ENCODE measurements at regions not wholly inside any gene's neighbourhood (a gene's known extent, or its start where the extent isn't known, plus 50 kb on each side); places are given as distances from the start of the nearest gene placed in this dataset.

DNA sequence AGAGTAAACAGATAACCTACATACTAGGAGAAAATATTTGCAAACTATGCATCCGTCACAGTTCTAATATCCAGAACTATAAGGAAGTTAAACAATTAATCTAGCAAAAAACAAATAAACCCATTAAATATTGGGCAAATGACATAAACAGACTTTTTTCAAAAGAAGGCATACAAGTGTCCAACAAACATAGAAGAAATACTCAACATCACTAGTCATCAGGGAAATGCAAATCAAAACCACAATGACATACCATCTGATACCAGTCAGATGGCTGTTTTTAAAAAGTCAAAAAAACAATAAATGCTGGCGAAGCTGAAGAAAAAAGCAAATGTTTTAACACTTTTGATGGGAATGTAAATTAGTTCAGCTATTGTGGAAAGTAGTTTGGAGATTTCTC lies 1117.7 kb upstream of the MAP3K7 start:
- no peak for DNase-seq (ENCODE audit: low spot score)

DNA sequence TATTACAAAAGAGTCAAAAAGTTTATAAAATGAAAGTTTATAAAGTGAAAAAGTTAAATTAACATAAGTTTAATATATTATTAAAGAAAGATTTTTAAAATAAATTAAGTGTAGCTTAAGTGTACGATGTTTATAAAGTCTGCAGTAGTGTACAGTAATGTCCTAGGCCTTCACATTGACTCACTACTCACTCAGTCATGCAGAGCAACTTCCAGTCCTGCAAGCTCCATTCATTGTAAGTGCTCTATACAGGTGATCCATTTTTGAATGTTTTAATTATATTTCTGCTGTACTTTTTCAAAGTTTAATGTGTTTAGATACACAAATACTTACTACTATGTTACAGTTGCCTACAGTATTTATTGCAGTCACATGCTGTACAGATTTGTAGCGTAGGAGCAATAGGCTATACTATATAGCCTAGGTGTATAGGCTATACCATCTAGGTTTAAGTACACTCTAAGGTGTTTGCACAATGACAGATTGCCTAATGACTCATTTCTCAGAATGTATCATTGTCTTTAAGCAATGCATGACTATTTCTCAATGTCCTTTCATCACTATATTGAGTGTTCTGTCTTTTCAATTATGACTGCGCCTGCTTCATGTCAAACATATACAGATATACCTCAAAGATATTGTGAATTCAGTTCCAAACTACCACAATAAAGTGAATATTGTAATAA lies 1110.3 kb upstream of the MAP3K7 start:
- DNase-seq (ENCODE audit: low spot score) = no peak

DNA sequence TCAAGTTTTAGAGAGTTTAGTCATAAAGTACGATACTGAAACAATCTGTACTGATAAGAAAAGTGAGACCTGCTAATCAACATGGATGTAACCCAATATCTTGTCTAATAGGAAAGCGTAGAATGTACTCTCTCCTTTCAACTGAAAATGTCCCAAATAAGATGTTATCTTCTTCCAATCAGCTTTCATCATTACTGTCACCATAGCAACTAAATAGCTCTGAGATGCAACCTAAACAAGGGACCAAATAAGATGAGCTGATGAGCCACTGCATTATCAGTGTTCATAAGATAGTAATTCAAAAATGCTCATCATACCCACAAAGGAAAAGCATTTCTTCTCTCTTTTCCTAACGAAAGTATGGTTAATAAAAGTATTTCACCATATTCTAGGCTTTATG lies 1108.3 kb upstream of the MAP3K7 start:
- no peak for DNase-seq (ENCODE audit: low spot score)

DNA sequence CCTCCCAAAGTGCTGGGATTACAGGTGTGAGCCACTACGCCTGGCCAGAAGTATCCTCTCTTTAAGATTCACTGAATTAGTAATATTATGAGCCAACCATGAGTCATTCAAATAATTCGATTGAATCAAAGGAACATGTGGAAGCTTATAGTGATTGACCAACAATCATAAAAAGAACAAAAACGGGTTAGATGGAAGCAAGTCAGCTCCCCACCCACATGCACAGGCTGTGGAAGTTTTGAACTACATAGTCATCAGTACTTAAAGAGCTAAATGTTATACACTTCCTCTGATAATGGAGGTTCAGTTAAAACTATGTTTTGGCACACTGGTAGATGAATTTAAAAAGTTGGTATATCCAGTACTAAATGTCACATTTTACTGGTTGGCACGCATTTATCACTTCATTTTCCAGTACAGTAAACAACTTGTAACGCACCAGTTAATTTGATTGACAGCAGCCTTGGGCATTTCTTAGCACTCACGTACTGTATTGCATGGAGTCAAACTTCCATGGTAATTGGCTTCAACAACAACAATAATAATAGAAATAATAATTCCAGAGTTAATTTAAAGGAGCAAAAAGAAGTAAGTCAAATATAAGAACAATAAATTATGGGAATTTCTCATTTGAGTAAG lies 1107.3 kb upstream of the MAP3K7 start:
- DNase-seq (ENCODE audit: low spot score) = no peak

DNA sequence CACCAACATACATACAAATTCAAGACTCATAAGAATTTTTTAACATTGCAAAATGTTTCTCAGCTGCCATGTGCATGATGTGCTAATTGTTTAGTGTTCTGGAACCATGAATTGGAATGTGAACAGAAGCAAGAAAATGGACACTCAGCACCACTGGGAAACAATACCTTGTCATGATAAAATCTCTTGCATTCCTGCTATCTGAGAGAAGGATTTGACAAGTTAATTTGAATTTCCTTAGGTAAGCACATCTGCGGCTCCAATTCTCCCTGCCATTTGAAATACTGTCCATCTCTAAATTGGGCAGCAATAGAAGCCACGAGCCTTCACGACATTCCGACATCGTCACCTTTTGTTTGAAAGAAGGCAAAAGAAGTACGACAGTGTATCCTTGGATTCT lies 1104.6 kb upstream of the MAP3K7 start:
- DNase-seq (ENCODE audit: low spot score) = no peak

DNA sequence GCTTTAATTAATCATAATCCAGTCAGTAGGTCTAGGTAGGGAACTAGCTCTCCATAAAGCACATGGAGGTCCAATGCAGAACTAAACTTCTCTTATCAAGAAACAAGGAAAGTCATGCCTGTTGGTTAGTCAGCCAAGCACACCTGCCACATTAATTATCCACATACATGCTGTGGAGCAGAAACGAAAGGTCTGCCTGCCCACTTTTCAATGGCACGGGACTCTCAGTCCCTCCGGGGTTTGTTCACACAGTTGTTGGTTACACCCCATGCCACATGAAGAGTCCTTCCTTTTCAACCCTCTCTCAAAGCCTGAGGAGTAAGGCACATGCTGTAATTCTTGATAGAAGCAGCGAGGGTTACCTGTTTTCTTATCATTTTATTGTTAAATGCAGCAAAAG lies 1096.4 kb upstream of the MAP3K7 start:
- no peak for DNase-seq (ENCODE audit: low spot score)

DNA sequence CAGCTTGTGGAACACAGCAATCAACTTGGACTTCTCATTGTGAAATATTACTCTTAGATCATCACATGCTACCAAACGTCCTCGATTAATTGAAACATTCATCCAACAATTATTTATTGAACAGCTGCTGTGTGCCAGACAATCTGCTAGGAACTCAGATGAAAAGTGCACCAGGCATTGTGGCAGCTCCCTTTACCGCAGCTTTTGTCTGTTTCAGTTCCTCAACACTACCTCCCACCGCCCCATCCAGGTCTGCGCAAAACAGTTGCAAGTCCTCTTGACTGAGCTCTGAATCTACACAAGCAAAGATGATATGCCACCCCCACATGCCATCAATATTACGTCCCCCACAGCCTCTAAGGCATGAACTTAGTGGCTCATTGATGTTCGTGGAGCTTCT lies 1094.4 kb upstream of the MAP3K7 start:
- no peak for DNase-seq (ENCODE audit: low spot score)

DNA sequence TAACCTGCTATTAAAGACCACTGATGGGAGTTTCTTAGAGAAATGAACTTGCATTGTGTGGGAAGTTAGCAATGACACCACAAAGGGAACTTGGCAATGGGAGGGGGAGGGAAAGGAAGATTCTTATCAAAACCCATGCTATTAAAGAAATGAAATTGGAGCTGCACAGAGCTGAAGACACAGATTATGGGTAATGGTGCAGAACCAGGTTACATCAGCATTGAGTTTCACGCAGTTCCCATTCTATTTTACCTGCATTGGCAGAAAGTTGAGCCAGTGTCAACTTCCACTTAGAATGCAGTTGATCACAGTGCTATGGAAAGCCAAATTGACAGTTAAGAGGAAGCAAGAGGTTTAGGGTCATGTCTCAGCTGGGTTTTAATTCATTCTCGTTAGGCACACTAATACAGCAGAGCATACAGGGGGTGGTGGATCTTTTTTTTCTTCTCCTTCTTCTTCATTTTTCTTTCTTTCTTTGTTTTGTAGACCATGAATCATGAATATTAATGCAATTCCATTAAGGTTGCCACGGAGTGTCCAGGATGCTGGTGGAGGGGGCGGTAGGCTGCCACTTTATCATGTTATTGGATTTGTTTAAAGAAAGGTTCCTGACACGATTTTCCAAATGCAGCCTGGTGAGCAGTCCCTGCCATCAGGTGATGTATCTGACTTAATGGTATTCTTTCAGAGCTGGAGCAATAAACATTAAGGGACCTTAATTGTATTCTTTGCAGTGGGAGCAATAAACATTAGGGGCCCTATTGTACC lies 1092.0 kb upstream of the MAP3K7 start:
- DNase-seq (ENCODE audit: low spot score) = no peak

DNA sequence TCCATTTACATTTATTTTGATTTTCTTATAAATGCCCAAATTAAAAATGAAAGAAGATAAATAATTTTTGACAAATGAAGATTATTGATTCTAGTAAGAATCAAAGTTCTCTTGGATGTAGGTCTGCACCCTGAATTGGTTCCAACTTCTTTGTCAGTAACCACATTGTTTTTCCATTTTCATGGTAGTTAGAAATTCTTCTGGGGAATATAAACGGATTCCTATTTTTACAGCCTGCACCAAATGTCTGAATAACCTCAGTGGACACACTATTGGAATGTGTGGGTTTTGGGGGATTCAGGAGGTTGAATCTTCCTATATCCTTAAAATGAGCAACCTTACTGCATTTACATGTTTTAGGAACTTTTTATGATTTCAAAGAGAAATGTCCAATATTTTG lies 1085.3 kb upstream of the MAP3K7 start:
- no peak for DNase-seq (ENCODE audit: low spot score)

DNA sequence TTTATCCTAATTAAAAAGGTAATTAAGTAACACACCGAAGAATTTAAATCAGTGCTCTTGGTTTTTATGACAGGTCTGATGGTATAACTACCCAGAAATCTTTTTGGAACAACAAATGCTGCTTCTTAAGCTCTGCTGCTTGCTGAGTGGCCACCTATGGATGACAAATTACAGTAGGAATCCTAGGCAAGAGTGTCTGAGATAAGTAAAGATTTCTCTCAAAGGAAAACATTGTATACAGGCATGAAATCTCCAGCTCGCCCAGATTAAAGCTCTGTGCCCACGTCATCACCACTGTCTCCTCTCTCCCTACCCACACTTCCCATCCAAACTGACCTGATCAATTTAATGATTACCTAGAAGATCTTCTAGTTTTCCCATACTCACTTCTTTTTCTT lies 1083.0 kb upstream of the MAP3K7 start:
- no peak for DNase-seq (ENCODE audit: low spot score)

DNA sequence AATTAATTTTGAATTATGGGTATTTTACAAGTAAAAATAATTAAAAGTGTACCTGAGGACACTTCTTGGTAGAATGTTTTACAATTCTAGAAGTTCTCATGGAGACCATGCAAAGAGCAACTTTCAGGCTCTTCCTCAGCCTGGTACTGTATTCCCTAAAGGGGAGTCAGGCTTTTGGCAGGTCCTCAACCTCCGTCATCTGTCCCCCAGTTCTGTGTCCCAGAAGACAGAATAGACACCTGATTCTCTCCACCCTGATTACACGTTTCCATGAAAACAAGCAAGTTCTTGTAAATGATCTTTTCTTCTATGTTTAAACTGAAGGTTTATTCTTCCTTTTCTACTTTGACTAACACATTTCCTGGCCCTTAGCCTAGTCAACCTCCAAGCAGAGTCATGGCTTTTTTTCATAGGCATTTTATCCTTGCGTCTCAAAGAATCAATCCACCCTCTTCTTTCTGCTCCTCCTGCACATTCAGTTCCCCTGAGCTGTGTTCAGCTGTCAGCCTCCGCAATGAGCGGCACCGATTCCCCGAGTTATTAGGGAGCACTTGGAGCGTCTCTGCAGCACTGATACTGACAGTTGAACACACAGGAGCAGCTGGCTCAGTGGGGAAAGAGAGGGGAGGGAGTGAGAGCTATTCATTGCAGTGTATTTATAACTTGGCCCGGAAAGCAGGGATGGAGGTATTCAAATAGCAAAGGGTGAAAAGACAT lies 1082.4 kb upstream of the MAP3K7 start:
- DNase-seq (ENCODE audit: low spot score) = peak; percentile 27

DNA sequence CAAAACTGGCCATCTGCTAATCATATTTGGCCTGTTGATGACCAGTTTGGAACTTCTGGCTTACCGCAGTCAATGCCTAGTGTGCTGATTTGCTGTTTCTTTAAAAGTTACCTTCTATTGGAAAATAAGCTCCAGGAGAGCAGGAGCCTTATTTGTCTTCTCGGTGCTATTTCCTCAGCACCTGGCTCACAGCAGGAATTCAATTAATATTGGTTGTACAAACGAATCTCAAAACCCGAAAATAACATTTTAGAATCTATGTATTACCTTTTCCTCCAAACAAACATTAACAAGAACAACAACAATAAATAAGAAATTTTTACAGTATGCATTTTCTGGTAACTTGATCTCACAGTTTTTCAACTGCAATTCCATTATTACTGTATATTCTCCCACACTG lies 1080.7 kb upstream of the MAP3K7 start:
- DNase-seq (ENCODE audit: low spot score) = no peak

DNA sequence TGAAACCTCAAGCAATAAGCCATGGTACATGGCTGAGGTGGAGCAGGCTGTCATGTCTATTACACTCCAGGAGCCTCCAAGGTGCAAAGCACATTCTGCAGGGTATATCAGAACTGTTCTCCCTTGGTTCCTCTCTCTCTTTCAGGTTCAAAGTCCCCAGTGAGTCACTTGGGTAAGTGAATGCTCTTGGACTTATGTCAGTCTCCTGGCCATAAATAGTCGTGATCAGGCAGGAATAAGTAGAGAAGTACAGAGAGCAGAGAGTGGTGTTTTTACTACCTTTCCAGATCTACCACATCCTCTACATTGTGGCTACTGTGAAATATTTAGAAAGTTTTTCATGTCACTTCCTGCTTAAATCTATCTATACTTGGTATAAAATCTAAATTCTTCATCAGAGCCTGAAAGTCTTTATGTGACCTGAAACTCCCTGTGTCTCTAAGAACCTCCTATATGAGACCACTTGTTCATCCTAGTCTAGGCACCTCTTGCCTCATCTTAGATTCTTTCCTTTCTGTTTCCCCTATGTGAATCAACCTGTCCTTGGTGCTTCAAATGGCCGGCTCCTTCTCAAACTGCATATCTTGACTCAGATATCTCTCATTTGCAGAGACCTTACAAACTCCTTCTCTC lies 1077.6 kb upstream of the MAP3K7 start:
- no peak for DNase-seq (ENCODE audit: low spot score)

DNA sequence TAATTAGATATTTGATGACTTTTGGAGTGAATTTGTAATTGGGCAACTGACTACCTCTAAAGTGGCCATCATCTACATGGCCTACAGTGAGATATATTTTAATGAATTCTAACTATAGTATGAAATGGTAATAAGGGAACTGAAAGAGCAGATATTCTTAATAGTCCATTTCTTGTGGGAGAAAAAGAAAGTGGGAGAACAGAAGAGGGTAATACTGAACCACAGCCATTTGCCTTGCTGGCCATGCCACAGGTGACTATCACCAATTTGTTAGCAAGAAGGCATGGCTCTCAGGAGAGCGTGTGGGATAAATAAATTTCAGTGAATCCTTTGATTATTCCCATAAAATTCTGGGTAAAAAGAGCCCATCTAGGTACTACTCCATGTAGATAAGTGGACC lies 1074.0 kb upstream of the MAP3K7 start:
- DNase-seq (ENCODE audit: low spot score) = no peak

DNA sequence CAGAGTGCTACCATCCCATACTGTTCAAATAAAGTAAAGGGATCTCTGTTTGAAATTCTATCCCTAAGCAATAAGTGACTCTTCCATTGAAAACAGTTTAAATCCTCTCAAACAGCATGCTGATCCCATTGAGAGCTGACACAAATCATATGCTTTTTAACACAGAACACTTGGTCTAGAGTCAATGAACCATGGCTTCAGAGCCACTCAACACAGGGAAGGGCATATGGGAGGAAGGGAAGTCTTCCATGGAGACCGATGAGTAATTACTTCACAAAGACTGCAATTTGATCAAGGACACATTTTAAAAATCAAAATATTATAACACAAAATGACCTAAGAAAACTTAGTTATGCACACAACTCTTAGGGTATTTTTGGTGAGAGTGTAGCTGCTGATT lies 1073.0 kb upstream of the MAP3K7 start:
- no peak for DNase-seq (ENCODE audit: low spot score)

DNA sequence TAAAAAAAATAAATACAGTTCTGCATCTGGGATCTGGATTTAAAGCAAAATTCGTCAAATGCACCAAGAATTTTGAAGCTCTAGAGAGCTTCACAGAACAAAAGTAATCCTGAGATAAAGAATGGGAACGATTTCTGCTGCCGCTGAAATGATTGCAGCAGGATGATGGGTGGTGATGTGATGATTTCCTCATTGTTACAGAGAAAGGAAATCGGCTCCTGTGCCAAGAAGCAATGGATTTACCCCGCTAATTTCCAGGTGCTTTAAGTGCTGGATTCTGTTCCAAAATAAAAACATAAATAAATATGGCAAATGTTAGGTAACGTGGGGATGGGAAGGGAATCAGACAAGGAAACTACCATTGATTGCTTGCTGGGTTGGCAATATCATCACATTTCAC lies 1067.9 kb upstream of the MAP3K7 start:
- no peak for DNase-seq (ENCODE audit: low spot score)

DNA sequence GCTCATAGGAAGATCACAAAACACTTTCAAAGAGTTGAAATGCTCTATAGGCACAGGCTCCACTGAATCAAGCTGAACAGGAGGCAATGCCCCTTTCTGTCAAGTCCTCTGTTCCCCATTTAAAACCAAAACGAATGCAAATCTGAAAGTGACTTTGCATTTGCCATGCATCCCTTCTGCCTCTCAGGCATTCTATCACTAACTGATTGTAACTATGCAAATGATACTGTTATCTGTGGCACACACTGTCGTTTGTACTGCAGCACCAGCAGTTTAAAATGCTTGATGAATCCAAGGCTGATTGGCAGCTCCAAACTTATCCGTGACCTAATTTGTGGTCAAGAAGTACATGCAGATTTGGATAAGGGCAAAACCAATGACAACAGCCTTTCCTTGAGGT lies 1067.5 kb upstream of the MAP3K7 start:
- no peak for DNase-seq (ENCODE audit: low spot score)

DNA sequence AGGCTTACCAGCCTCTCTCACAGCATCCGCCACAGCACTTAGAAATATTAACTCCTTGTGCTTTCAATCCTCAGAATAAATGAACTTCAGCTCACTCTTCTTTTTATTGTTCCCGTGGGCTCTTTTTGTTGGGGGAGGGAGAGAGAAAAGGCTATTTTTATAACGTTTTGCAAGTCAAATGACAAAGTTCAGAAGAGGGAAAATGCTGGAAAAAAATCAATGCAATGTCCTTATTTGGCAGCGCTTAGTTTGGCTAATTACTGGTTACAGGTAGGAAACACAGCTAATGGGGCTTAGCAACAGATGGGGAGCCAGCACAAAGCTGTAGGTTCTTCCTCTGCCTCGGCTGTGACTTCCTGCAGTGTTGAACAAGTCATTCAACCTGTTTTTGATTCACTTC lies 1067.0 kb upstream of the MAP3K7 start:
- no peak for DNase-seq (ENCODE audit: low spot score)

DNA sequence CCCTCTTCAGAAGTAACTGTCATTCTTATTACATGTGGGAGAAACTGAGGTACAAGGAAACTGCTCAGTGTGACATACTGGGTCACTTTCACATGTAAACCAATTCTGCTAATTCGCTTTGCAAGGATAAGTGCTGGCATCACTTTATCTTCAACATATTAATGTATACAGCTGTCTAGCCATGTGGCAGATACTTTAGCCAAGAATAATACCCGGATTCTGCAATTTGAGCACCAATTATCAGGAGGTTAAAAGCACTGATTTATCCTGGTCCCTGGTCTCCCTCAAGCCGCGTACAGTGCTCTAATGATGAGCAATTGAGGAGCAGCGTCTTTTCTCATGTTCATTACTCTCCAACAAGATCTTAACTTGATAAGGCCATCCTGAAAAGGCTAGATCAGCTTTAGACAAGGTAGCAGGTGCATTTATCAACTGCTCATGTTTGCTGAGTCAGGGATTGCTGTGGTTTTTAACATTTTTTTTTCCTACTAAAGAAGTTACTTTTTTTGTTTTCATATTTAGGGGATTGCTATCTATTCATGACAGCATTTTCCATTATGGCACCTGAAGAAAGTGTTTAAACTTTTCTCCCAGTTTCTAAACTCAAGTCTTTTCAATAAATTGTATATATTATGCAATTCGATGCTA lies 1066.3 kb upstream of the MAP3K7 start:
- DNase-seq (ENCODE audit: low spot score) = no peak

DNA sequence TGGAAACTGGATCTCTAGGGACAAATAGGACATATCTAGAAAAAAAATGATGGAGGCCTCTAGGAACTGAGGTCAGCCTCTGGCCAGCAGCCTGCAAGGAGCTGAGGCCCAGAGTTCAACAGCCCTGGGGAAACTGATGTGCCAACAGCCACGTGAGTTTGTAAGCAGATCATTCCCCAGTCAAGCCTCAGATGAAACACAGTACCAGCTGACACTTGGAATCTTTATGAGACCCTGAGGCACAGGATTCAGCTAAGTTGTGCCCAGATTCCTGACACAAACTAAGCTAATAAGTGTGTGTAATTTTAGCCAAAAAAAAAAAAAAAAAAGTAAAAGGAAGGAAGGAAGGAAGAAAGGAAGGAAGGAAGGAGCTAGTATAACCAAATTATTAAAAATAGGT lies 1059.8 kb upstream of the MAP3K7 start:
- DNase-seq (ENCODE audit: low spot score) = no peak

DNA sequence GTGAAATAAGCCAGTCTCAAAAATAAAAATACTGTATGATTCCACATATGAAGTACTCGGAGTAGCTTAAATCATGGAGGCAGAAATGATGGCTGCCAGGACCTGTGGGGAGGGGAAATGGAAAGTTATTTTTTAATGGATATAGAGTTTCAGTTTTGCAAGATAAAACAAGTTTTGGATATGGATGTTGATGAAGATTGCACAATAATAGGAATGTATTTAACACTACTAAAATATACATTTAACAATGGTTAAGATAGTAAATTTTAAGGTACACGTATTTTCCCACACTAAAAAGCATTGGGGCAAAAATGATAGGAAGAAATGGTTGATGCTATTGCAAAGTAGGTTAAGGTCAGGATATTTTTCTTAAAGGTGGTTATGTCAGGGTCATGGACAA lies 1058.9 kb upstream of the MAP3K7 start:
- no peak for DNase-seq (ENCODE audit: low spot score)

DNA sequence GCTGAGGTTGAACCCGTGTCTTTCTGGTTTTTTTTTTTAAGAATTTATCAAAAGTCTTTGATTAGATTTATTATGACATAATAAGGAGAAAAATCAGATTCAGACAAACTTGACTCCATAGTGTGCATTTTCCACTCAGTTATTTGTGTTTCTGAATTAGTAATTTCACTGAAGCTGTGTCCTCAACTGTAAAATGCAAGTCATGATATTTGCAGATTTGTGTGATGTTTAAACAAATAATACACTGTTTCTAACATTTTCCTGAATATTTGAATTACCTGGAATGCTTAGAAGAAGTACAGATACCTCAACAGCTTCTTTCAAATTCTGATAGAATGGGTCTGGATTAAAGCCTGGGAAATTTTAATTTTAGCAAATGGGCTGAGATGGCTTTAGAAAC lies 1050.3 kb upstream of the MAP3K7 start:
- DNase-seq (ENCODE audit: low spot score) = no peak

Data from globus pallidus (tissue), 1 donor.